SK-N-SH treated with all-trans-retinoic acid at 6 μM for 48 hours (cell line): ENCODE measurements at regions not wholly inside any gene's neighbourhood (a gene's known extent, or its start where the extent isn't known, plus 50 kb on each side); places are given as distances from the start of the nearest gene placed in this dataset.

Source experiments
- ATAC-seq: fragments of 200-7000 bp; cut with Tn5 transposase; 3 replicates; pipeline ENCODE4 v1.9.1; 2020; ENCODE audit warnings: mild to moderate bottlenecking, moderate library complexity
- ARNTL ChIP-seq: fragments of 450-650 bp; formaldehyde crosslinking; IDR thresholded peaks from 2 replicates; pipeline ENCODE4 v1.5.0; 2020; ENCODE audit warnings: low read depth, mild to moderate bottlenecking, moderate library complexity, borderline replicate concordance
- BACH2 ChIP-seq: fragments of 250-450 bp; sonication (Bioruptor Pico); IDR thresholded peaks from 2 replicates; pipeline ENCODE4 v1.9.0; 2021; ENCODE audit warnings: mild to moderate bottlenecking, borderline replicate concordance
- CREB5 ChIP-seq: fragments of 250-450 bp; sonication (Bioruptor Pico); IDR thresholded peaks from 2 replicates; pipeline ENCODE4 v1.5.1; 2020; ENCODE audit warnings: low read depth, mild to moderate bottlenecking, moderate library complexity
- CSDC2 ChIP-seq: fragments of 250-450 bp; sonication (Bioruptor Pico); IDR thresholded peaks from 2 replicates; pipeline ENCODE4 v1.5.0; 2020; ENCODE audit warnings: mild to moderate bottlenecking, moderate library complexity
- CSRNP3 ChIP-seq: fragments of 250-450 bp; sonication (Bioruptor Pico); IDR thresholded peaks from 2 replicates; pipeline ENCODE4 v1.5.1; 2021; ENCODE audit warnings: mild to moderate bottlenecking, moderate library complexity
- ESRRG ChIP-seq: fragments of 250-450 bp; sonication (Bioruptor Pico); IDR thresholded peaks from 2 replicates; pipeline ENCODE4 v1.6.1; 2021; ENCODE audit warnings: mild to moderate bottlenecking
- GLIS3 ChIP-seq: fragments of 250-450 bp; sonication (Bioruptor Pico); IDR thresholded peaks from 2 replicates; pipeline ENCODE4 v1.5.0; 2020; ENCODE audit warnings: mild to moderate bottlenecking, moderate library complexity
- OSR1 ChIP-seq: fragments of 250-450 bp; sonication (Bioruptor Pico); IDR thresholded peaks from 2 replicates; pipeline ENCODE4 v1.8.0; 2022; ENCODE audit warnings: moderate library complexity, mild to moderate bottlenecking, inconsistent platforms
- PATZ1 ChIP-seq: fragments of 250-450 bp; sonication (Bioruptor Pico); IDR thresholded peaks from 2 replicates; pipeline ENCODE4 v1.8.0; 2020; ENCODE audit warnings: mild to moderate bottlenecking, moderate library complexity, borderline replicate concordance
- PPARA ChIP-seq: fragments of 250-450 bp; sonication (Bioruptor Pico); IDR thresholded peaks from 2 replicates; pipeline ENCODE4 v1.5.0; 2020; ENCODE audit warnings: mild to moderate bottlenecking, borderline replicate concordance
- RARB ChIP-seq: fragments of 250-450 bp; sonication (Bioruptor Pico); IDR thresholded peaks from 2 replicates; pipeline ENCODE4 v1.8.0; 2021; ENCODE audit warnings: mild to moderate bottlenecking, moderate library complexity
- SNAI2 ChIP-seq: fragments of 250-450 bp; sonication (Bioruptor Pico); IDR thresholded peaks from 2 replicates; pipeline ENCODE4 v1.5.0; 2020; ENCODE audit warnings: mild to moderate bottlenecking, moderate library complexity
- TCF4 ChIP-seq: fragments of 250-450 bp; sonication (Bioruptor Pico); IDR thresholded peaks from 2 replicates; pipeline ENCODE4 v1.8.0; 2021; ENCODE audit warnings: mild to moderate bottlenecking, moderate library complexity, borderline replicate concordance
- TOX ChIP-seq: fragments of 250-450 bp; sonication (Bioruptor Pico); IDR thresholded peaks from 2 replicates; pipeline ENCODE4 v1.8.0; 2021; ENCODE audit warnings: mild to moderate bottlenecking, moderate library complexity, borderline replicate concordance
- ZFP3 ChIP-seq: fragments of 250-450 bp; sonication (Bioruptor Pico); IDR thresholded peaks from 2 replicates; pipeline ENCODE4 v1.5.0; 2020; ENCODE audit warnings: mild to moderate bottlenecking, moderate library complexity
- ZFP30 ChIP-seq: fragments of 450-650 bp; formaldehyde crosslinking; IDR thresholded peaks from 2 replicates; pipeline ENCODE4 v1.5.0; 2022; ENCODE audit warnings: mild to moderate bottlenecking, moderate library complexity
- ZNF565 ChIP-seq: fragments of 450-650 bp; formaldehyde crosslinking; conservative IDR thresholded peaks from 2 replicates; pipeline ENCODE4 v1.5.0; 2020; ENCODE audit warnings: low read depth, mild to moderate bottlenecking, moderate library complexity
- ZNF70 ChIP-seq: fragments of 450-650 bp; formaldehyde crosslinking; IDR thresholded peaks from 2 replicates; pipeline ENCODE4 v1.5.0; 2020; ENCODE audit warnings: mild to moderate bottlenecking, moderate library complexity
- ZNF8 ChIP-seq: fragments of 450-650 bp; formaldehyde crosslinking; IDR thresholded peaks from 2 replicates; pipeline ENCODE4 v1.5.0; 2020; ENCODE audit warnings: mild to moderate bottlenecking, moderate library complexity
- TF ChIP-seq, protein P1 (sequence below): fragments of 250-450 bp; sonication (Bioruptor Pico); IDR thresholded peaks from 2 replicates; pipeline ENCODE4 v1.5.0; 2020; ENCODE audit warnings: mild to moderate bottlenecking, moderate library complexity

DNA sequence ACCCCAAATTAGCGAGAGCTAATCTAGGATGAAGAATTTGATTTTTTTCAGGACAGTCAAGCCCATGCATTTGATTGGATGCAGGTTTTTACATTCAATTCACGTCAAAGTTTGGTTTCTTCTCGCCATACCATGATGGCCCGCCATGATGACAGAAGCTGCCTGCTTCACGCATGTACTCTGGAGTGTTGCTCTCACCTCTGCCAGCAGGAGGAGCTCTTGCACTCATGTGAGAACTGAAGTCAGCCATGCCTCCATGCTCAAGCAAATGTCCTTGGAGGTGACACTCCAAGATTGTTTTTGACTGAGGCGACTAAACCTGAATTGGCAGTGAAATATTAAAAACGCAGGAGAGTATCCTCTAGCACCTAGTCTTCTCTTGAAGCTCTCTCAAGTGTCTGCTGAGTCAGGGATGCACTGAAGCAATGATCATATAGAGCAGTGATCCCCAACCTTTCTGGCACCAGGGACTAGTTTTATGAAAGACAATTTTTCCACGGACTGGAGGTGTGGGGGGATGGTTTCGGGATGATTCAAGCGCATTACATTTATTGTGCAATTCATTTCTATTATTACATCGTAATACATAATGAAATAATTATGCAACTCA lies 120.9 kb downstream of the SAMMSON start:
- ATAC-seq = peak; percentile 86
- TF ChIP-seq ZFP30 (CRISPR knock-in tag) = no peak
- TF ChIP-seq ARNTL = no peak
- TF ChIP-seq SNAI2 (CRISPR knock-in tag) = no peak
- TF ChIP-seq BACH2 = no peak
- TF ChIP-seq CSRNP3 (CRISPR knock-in tag) = no peak
- no peak for TF ChIP-seq PATZ1
- TF ChIP-seq TCF4 (CRISPR knock-in tag) = no peak
- TF ChIP-seq, all 23 proteins: peak for 0

DNA sequence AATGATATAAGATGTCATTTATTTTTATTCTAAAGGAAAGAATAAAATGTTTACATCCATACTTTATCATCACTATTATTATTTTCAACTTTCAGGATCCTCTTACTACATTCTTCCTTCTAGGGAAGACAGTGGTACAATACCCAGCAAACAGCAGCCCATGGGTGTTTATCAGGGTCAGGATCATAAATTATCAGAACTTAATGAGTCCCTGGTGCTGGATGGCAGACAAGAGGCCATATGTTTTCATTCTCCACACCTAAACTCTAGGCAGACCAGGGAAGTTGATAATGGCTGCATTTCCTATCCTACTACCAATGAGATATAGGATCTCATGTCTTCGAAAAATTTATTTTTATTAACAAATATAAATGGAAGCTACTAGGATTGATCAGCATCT lies 127.7 kb downstream of the SAMMSON start:
- TF ChIP-seq TCF4 (CRISPR knock-in tag) = peak; percentile 47; the same call in 1 of the 2 replicates
- no peak for TF ChIP-seq ARNTL
- no peak for ATAC-seq

DNA sequence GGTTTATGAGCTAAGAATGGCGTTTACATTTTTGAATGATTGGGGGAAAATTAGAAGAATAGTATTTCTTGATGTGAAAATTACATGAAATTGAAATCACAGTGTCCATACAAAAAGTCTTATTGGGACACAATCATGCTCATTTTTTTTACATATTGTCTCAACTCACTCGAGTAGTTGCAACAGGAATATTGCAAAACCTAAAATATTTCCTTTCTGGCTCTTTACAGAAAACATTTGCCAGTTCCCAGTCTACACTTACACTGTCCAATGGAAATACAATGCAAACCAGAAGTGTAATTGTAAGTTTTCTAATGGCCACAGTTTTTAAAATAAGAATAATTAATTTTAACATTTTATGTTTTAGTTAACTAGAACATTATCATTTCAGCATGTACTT lies 137.8 kb downstream of the SAMMSON start:
- TF ChIP-seq, protein P1, sequence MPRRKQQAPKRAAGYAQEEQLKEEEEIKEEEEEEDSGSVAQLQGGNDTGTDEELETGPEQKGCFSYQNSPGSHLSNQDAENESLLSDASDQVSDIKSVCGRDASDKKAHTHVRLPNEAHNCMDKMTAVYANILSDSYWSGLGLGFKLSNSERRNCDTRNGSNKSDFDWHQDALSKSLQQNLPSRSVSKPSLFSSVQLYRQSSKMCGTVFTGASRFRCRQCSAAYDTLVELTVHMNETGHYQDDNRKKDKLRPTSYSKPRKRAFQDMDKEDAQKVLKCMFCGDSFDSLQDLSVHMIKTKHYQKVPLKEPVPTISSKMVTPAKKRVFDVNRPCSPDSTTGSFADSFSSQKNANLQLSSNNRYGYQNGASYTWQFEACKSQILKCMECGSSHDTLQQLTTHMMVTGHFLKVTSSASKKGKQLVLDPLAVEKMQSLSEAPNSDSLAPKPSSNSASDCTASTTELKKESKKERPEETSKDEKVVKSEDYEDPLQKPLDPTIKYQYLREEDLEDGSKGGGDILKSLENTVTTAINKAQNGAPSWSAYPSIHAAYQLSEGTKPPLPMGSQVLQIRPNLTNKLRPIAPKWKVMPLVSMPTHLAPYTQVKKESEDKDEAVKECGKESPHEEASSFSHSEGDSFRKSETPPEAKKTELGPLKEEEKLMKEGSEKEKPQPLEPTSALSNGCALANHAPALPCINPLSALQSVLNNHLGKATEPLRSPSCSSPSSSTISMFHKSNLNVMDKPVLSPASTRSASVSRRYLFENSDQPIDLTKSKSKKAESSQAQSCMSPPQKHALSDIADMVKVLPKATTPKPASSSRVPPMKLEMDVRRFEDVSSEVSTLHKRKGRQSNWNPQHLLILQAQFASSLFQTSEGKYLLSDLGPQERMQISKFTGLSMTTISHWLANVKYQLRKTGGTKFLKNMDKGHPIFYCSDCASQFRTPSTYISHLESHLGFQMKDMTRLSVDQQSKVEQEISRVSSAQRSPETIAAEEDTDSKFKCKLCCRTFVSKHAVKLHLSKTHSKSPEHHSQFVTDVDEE (CRISPR knock-in tag) = no peak
- TF ChIP-seq OSR1 (no peak), ESRRG (CRISPR knock-in tag) (no peak), ZNF8 (CRISPR knock-in tag) (no peak)
- ATAC-seq = no peak

DNA sequence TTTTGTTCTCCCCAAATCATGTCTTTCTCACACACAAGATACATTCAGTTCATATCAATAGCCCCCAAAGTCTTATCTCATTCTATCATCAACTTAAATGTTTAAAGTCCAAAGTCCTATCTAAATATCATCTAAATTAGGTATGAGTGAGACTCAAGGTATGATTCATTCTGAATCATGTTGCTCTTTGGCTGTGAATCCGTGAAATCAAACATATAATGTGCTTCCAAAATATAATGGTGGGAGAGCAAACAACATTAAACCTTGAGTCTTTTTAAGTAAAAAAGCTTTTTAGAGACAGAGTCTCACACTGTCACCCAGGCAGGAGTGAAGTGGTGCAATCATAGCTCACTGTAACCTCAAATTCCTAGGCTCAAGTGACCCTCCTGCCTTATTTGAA lies 139.1 kb downstream of the SAMMSON start:
- TF ChIP-seq CREB5 (CRISPR knock-in tag) (no peak), ZNF70 (CRISPR knock-in tag) (no peak), RARB (CRISPR knock-in tag) (no peak), CSRNP3 (CRISPR knock-in tag) (no peak), ESRRG (CRISPR knock-in tag) (no peak), GLIS3 (CRISPR knock-in tag) (no peak), SNAI2 (CRISPR knock-in tag) (no peak), TOX (no peak), ZFP3 (CRISPR knock-in tag) (no peak), CSDC2 (CRISPR knock-in tag) (no peak), ZNF565 (CRISPR knock-in tag) (no peak), PPARA (CRISPR knock-in tag) (no peak)
- ATAC-seq = no peak
